ENCODE measurements at regions not wholly inside any gene's neighbourhood (a gene's known extent, or its start where the extent isn't known, plus 50 kb on each side); places are given as distances from the start of the nearest gene placed in this dataset.

DNA sequence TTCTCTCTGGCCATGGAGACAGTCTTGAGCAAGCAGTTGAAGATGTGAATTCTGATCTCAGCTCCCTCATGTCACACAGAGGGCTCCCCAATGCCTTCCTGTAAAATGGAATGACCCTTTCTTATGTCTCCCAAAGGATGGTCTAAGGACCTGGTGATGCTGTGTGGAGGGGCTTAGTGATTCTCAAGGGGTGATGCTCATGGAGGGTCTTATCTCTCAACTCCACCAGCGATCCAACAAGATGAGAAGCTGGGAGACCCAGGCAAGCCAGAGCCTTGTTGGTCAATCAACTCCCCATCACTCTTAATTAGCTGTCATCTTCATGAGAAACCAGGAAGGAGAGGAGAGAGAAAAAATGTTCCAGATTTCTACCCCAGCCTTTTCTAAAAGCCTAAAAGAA lies 78.0 kb upstream of the SORCS3 start:
- TF ChIP-seq, protein P1, sequence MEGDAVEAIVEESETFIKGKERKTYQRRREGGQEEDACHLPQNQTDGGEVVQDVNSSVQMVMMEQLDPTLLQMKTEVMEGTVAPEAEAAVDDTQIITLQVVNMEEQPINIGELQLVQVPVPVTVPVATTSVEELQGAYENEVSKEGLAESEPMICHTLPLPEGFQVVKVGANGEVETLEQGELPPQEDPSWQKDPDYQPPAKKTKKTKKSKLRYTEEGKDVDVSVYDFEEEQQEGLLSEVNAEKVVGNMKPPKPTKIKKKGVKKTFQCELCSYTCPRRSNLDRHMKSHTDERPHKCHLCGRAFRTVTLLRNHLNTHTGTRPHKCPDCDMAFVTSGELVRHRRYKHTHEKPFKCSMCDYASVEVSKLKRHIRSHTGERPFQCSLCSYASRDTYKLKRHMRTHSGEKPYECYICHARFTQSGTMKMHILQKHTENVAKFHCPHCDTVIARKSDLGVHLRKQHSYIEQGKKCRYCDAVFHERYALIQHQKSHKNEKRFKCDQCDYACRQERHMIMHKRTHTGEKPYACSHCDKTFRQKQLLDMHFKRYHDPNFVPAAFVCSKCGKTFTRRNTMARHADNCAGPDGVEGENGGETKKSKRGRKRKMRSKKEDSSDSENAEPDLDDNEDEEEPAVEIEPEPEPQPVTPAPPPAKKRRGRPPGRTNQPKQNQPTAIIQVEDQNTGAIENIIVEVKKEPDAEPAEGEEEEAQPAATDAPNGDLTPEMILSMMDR (IDR thresholded peaks at IDR 0.05; ENCODE audit: poor library complexity): no peak
- TF ChIP-seq EZH2 (IDR thresholded peaks at IDR 0.05; ENCODE audit: borderline replicate concordance): no peak

All from hepatocyte (in vitro differentiated cells).